Brain microvascular endothelial cell (primary cell): ENCODE measurements at regions not wholly inside any gene's neighbourhood (a gene's known extent, or its start where the extent isn't known, plus 50 kb on each side); places are given as distances from the start of the nearest gene placed in this dataset.

Experiments
- DNase-seq: peaks from one replicate; pipeline ENCODE4 v3.0.0-alpha.2; 2020
- H3K27ac ChIP-seq: fragments of 250-450 bp; sonication (Bioruptor Pico); 2 replicates; pipeline ENCODE4 v1.5.1; 2020; ENCODE audit warnings: mild to moderate bottlenecking, moderate library complexity
- H3K27me3 ChIP-seq: fragments of 250-450 bp; sonication (Bioruptor Pico); replicated peaks from 2 replicates; pipeline ENCODE4 v1.5.1; 2020; ENCODE audit warnings: mild to moderate bottlenecking
- H3K36me3 ChIP-seq: fragments of 250-450 bp; sonication (Bioruptor Pico); replicated peaks from 2 replicates; pipeline ENCODE4 v1.5.1; 2020; ENCODE audit warnings: mild to moderate bottlenecking
- H3K4me3 ChIP-seq: 2 replicates; pipeline ENCODE4 v1.5.1; 2011; ENCODE audit warnings: low read depth, mild to moderate bottlenecking, control low read depth, low read length, moderate library complexity
- CTCF ChIP-seq: IDR thresholded peaks from 2 replicates; pipeline ENCODE4 v1.5.1; 2011; ENCODE audit warnings: low read depth, mild to moderate bottlenecking, moderate library complexity, low read length, control low read depth, inconsistent platforms; ENCODE audit errors: missing control alignments
- in situ Hi-C: cut with HindIII; loops from 2 replicates; pipeline ENCODE4 v1.10.0; 2017; ENCODE audit warnings: low sequenced_read_pairs, low pct_ligation_motif_present

GRCh38 chr10:45564303-45564959 lies 108.1 kb downstream of the ZFAND4 start:
- in situ Hi-C loops = no loop called here

GRCh38 chr10:45561952-45562351 lies 110.6 kb downstream of the ZFAND4 start:
- H3K27ac ChIP-seq = no peak overlapping the region
- H3K36me3 ChIP-seq = no peaks in the 10 kb centered on the region
- in situ Hi-C loops = no loop called here
- H3K27me3 ChIP-seq = no peaks in the 10 kb centered on the region
- H3K4me3 ChIP-seq = no peak overlapping the region
- DNase-seq = no peak
- no peak for TF ChIP-seq CTCF

More at GRCh38 chr10:45564303-45564959, 108.1 kb downstream of the ZFAND4 start:
- Histone ChIP-seq H3K36me3 (no peaks in the 10 kb centered on the region), H3K27ac (no peak overlapping the region), H3K27me3 (no peaks in the 10 kb centered on the region), H3K4me3 (no peak overlapping the region)
- no peak for DNase-seq
- TF ChIP-seq CTCF = no peak

- H3K27ac ChIP-seq = no peak overlapping the region
- no peak for DNase-seq
- H3K4me3 ChIP-seq = no peak overlapping the region
- in situ Hi-C loops = no loop called here
- no peaks in the 10 kb centered on the region for H3K27me3 ChIP-seq
- H3K36me3 ChIP-seq = no peaks in the 10 kb centered on the region
- TF ChIP-seq CTCF = no peak
Measured at GRCh38 chr10:45560262-45560661, 112.3 kb downstream of the ZFAND4 start.

GRCh38 chr10:45558425-45558824 lies 114.1 kb downstream of the ZFAND4 start:
- TF ChIP-seq CTCF = no peak
- Histone ChIP-seq H3K27ac (no peak overlapping the region), H3K36me3 (no peaks in the 10 kb centered on the region), H3K4me3 (no peak overlapping the region), H3K27me3 (no peaks in the 10 kb centered on the region)
- no peak for DNase-seq
- in situ Hi-C loops = no loop called here

GRCh38 chr10:45557275-45557905 lies 115.2 kb downstream of the ZFAND4 start:
- Histone ChIP-seq H3K36me3 (no peaks in the 10 kb centered on the region), H3K4me3 (no peak overlapping the region), H3K27ac (no peak overlapping the region), H3K27me3 (no peaks in the 10 kb centered on the region)
- peak; percentile 33 for DNase-seq
- TF ChIP-seq CTCF = no peak
- in situ Hi-C loops = no loop called here
